GM10266 (cell line): ENCODE measurements at regions not wholly inside any gene's neighbourhood (a gene's known extent, or its start where the extent isn't known, plus 50 kb on each side); places are given as distances from the start of the nearest gene placed in this dataset.

ENCODE experiments used
- DNase-seq: peaks from one replicate; pipeline ENCODE4 v3.0.0; 2012; ENCODE audit errors: extremely low spot score
- TF ChIP-seq, protein P1 (sequence below): IDR thresholded peaks from 2 replicates; pipeline ENCODE4 v1.5.1; 2012; ENCODE audit warnings: mild to moderate bottlenecking, low read depth; ENCODE audit not compliant: control insufficient read depth, insufficient read depth; ENCODE audit errors: missing control alignments

DNA sequence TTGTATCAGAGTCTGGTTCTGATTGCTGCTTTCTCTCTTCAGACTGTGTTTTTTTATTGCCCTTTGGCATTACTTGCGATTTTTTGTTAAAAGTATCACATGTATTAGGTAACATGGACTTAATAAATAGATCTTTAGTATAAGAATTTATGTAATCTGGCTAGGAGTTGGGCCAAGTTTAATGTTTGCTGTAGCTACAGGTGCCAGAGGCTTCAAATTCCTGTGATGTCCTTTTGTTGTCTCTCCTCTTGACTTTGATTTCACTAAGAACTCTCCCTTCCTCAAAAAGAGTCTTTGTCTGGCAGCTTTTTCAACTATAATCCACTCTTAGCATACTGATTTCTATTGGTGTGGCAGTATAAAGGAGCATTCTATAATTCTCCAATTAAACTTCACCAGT lies 313.1 kb downstream of the DTWD2 start:
- TF ChIP-seq, protein P1, sequence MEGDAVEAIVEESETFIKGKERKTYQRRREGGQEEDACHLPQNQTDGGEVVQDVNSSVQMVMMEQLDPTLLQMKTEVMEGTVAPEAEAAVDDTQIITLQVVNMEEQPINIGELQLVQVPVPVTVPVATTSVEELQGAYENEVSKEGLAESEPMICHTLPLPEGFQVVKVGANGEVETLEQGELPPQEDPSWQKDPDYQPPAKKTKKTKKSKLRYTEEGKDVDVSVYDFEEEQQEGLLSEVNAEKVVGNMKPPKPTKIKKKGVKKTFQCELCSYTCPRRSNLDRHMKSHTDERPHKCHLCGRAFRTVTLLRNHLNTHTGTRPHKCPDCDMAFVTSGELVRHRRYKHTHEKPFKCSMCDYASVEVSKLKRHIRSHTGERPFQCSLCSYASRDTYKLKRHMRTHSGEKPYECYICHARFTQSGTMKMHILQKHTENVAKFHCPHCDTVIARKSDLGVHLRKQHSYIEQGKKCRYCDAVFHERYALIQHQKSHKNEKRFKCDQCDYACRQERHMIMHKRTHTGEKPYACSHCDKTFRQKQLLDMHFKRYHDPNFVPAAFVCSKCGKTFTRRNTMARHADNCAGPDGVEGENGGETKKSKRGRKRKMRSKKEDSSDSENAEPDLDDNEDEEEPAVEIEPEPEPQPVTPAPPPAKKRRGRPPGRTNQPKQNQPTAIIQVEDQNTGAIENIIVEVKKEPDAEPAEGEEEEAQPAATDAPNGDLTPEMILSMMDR: no peak
- no peak for DNase-seq

DNA sequence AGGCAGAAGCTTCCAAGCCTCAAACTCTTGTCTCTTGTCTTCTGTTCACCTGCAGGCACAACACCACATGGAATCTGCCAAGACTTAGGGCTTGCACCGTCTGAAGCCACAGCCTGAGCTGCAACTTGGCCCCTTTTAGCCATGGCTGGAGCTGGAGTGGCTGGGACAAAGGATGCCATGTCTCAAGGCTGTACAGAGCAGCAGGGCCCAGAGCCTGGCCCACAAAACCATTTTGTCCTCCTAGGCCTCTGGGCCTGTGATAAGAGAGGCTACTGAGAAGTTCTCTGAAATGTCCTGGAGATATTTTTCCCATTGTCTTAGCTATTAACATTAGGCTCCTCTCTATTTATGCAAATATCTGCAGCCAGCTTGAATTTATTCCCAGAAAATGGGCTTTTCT lies 330.8 kb downstream of the DTWD2 start:
- TF ChIP-seq, protein P1: no peak
- no peak for DNase-seq

DNA sequence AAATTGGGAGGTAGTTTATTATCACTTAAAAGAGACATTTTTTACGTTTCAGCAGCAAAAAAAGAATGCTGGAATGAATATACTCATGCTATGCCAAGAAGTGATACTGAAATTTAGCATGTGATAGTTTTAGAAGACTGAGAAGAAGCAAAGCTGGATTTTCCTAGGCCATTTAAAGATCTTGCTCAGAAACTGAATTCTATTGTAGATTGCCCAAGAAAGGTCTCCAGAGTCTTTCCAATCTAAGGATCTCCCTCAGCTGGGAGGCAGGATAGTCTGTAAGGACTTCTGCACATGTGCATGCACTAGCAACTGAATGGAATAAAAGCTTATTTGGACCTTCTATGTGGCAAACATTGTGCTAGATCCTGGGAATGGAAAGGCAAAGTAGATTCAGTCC lies 334.5 kb downstream of the DTWD2 start:
- TF ChIP-seq, protein P1: no peak
- DNase-seq: no peak

DNA sequence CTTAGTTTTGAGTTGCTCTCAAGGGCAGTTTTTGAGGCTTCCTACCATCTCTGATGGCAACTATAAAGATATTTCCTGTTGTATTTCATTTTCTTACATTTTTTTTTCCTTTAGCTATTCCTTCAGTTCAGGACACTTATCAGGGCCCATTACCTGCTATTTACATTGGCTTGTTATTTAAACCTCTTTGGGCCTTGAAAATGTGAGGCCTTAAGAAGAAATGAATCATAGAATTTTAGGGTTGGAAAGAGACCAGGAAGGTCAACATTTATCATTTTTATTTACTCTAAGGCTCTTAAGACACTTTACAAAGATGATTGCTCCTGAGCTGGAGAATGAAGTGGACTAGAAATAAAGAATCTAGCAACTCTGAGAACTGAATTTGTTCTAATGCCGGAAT lies 335.2 kb downstream of the DTWD2 start:
- TF ChIP-seq, protein P1: no peak
- DNase-seq: no peak

DNA sequence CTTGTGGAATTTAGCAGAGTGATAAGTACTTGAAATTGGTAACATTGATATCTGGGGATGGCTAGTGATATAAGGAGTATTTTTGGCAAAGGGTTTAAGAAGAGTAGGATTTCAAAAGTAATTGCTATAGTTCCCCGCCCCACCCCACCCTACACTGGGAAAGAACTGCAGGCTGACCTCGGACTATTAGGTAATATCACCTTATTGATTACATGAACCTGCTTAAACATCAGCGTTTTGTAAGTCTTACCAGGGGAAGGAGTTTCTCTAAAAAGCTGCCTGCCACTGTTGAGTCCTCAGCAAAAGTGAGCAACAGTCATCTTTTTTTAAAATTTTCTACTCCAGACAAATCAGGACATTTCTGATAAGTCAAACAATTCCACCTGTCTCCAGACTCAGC lies 337.3 kb downstream of the DTWD2 start:
- TF ChIP-seq, protein P1: no peak
- no peak for DNase-seq

DNA sequence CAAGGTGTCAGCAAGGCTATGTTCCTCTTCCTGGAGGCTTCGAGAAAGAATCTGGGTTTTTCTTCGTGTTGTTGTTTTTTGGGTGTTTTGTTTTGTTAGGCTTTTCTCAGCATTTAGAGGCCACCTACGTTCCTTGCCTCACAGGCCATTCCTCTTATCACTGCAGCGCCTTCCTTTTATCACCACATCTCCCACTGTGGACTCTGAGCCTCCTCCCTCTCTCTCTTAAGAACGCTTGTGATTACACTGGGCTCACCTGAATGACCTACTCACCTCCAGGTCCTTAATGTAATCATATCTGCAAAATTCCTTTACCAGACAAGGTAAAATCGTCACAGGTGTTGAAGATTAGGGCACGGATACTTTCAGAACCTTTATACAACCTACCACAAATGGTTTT lies 340.8 kb downstream of the DTWD2 start:
- TF ChIP-seq, protein P1: no peak
- no peak for DNase-seq

DNA sequence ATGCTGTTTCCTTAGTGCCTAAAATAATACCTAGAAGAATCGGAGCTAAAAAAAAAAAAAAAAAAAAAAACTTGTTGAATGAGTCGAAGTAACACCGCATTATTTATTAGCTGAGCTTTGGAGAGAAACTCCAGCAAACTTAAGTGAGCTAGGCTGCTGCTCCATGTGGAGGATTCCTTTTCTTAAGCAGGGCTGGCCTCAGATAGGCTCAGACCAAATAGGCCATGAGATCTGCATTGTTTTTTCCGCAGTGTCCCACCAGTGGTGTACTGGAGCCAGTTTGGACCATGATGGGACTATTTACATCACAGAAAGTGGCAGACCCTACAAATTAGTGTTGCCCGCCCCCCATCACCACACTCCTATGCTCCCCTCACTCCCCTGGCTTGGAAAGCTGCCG lies 341.4 kb downstream of the DTWD2 start:
- DNase-seq: no peak
- TF ChIP-seq, protein P1: no peak
